Transverse colon (tissue), 4 donors: ENCODE measurements at regions not wholly inside any gene's neighbourhood (a gene's known extent, or its start where the extent isn't known, plus 50 kb on each side); places are given as distances from the start of the nearest gene placed in this dataset.

Experiments used
- DNase-seq: peaks from one replicate; pipeline ENCODE4 v3.0.0-alpha.2; 2019
- H3K27ac ChIP-seq, 4 donors: fragments of 200-600 bp; sonication (generic); 2 replicates each; pipeline ENCODE4 v1.5.1; 2016 to 2018; ENCODE audit warnings: inconsistent platforms in 4 of 4
- H3K27me3 ChIP-seq: fragments of 200-600 bp; sonication (generic); 2 replicates; pipeline ENCODE4 v1.5.1; 2017; ENCODE audit warnings: inconsistent platforms
- H3K36me3 ChIP-seq, 4 donors: fragments of 200-600 bp; sonication (generic); 2 replicates each; pipeline ENCODE4 v1.5.1; 2017 to 2019; ENCODE audit warnings: inconsistent platforms in 4 of 4
- H3K4me1 ChIP-seq, 4 donors: fragments of 200-600 bp; sonication (generic); 2 replicates each; pipeline ENCODE4 v1.5.1; 2017 to 2020; ENCODE audit warnings: inconsistent platforms in 4 of 4
- H3K4me3 ChIP-seq, 4 donors: fragments of 200-600 bp; sonication (generic); 1 replicate in 1 of 4; 2 replicates in 3 of 4; pipeline versions ENCODE4 v1.5.1 to v1.6.1; 2017 to 2019; ENCODE audit warnings: inconsistent platforms in 4 of 4
- H3K9me3 ChIP-seq, 2 donors: fragments of 200-600 bp; sonication (generic); 2 replicates each; pipeline ENCODE4 v1.5.1; 2017 to 2019; ENCODE audit warnings: inconsistent platforms in 2 of 2
- EP300 ChIP-seq: sonication (generic); formaldehyde crosslinking; IDR thresholded peaks from one replicate; pipeline ENCODE4 v1.6.1; 2017; ENCODE audit warnings: antibody characterized with exemption, low read depth
- POLR2A ChIP-seq: fragments of 450-650 bp; IDR thresholded peaks from one replicate; pipeline ENCODE4 v1.6.1; 2016; ENCODE audit warnings: antibody characterized with exemption, mild to moderate bottlenecking, moderate library complexity
- POLR2AphosphoS5 ChIP-seq, 3 donors: sonication (generic); formaldehyde crosslinking; IDR thresholded peaks; one replicate each; pipeline ENCODE4 v1.6.1; 2016; ENCODE audit warnings: antibody characterized with exemption in 3 of 3
- WGBS, 2 donors: methylation state at CpG; one replicate each; pipeline ENCODE4 v1.1.5; 2018; ENCODE audit warnings: low coverage in 1 of 2; 5-methylcytosine and 5-hydroxymethylcytosine counted together
- in situ Hi-C, 4 donors: fragments of 200-750 bp; cut with MboI; loops; one replicate each; pipeline versions ENCODE4 v1.15.0 to v1.15.1; 2017; ENCODE audit warnings: low sequenced_read_pairs in 3 of 4, low pct_ligation_motif_present in 1 of 4, low pct_unique_long_range_greater_than_20kb in 1 of 4
- intact Hi-C: fragments of 100-400 bp; cut with DNase I; formaldehyde crosslinking; loops from one replicate; pipeline ENCODE4 v1.15.1; 2023; ENCODE audit warnings: low total_unique reads
- TF ChIP-seq, protein P1 (sequence below), 5 experiments: fragments of 200-600 bp in 3 of 5; fragments of 450-650 bp in 2 of 5; sonication (generic) in 3 of 5; IDR thresholded peaks; 1 replicate in 2 of 5; 2 replicates in 3 of 5; pipeline ENCODE4 v1.5.1; 2016 to 2017; ENCODE audit warnings: antibody characterized with exemption in 5 of 5, inconsistent platforms in 3 of 5, mild to moderate bottlenecking in 2 of 5, moderate library complexity in 1 of 5

DNA sequence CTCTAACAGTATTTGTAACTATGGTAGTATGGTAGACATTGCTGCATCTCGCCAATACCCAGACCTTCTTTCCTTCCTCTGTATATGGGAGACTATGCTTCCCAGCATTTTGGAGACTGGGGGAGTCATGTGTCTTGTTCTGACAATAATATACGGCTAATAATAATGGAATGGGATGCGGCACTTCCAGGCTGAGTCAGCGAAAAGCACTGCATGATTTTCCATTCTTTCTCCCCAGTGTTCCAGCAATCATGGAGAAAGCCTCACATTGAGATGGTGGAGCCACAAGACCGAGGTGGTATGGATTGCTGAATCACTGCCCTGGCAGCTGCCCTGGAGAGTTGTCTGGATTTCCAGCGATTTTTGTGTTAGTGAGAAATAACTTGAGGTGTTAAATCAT lies 77.1 kb upstream of the FIBIN start:
- Histone ChIP-seq H3K36me3 (no peaks in the 10 kb centered on the region), H3K4me3 (no peak overlapping the region), H3K4me1 (no peaks in the 10 kb centered on the region), H3K27ac (no peak overlapping the region), H3K27me3 (no peaks in the 10 kb centered on the region), H3K9me3 (no peaks in the 10 kb centered on the region)
- WGBS, 2 donors, result 75 to 85% methylated on average over 5 to 6 of the region's 6 CpGs
- in situ Hi-C loops (no loop called here), intact Hi-C loops (no loop called here)
- no peak for DNase-seq
- no peak for TF ChIP-seq POLR2AphosphoS5 (IDR thresholded peaks at IDR 0.05)
- no peak for TF ChIP-seq POLR2A
- TF ChIP-seq, protein P1, sequence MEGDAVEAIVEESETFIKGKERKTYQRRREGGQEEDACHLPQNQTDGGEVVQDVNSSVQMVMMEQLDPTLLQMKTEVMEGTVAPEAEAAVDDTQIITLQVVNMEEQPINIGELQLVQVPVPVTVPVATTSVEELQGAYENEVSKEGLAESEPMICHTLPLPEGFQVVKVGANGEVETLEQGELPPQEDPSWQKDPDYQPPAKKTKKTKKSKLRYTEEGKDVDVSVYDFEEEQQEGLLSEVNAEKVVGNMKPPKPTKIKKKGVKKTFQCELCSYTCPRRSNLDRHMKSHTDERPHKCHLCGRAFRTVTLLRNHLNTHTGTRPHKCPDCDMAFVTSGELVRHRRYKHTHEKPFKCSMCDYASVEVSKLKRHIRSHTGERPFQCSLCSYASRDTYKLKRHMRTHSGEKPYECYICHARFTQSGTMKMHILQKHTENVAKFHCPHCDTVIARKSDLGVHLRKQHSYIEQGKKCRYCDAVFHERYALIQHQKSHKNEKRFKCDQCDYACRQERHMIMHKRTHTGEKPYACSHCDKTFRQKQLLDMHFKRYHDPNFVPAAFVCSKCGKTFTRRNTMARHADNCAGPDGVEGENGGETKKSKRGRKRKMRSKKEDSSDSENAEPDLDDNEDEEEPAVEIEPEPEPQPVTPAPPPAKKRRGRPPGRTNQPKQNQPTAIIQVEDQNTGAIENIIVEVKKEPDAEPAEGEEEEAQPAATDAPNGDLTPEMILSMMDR (IDR thresholded peaks at IDR 0.05), result no peak
- TF ChIP-seq EP300, result no peak

- H3K36me3 ChIP-seq, result no peaks in the 10 kb centered on the region
- TF ChIP-seq, protein P1 (IDR thresholded peaks at IDR 0.05), result no peak
- TF ChIP-seq POLR2AphosphoS5 (IDR thresholded peaks at IDR 0.05), result no peak
- no peak for TF ChIP-seq POLR2A
- no peak for TF ChIP-seq EP300
- no peak overlapping the region for H3K4me3 ChIP-seq
- H3K9me3 ChIP-seq, result no peaks in the 10 kb centered on the region
- no peaks in the 10 kb centered on the region for H3K27me3 ChIP-seq
- peak overlapping the region; percentile 27 to 66 (median 50) for H3K27ac ChIP-seq
- H3K4me1 ChIP-seq, result peaks cover 0 to 9% (median 0%) of the 10 kb centered on the region in 4 donors
- no peak for DNase-seq
- WGBS, 2 donors, result 71 to 76% methylated on average over 3 of the region's 3 CpGs
- intact Hi-C loops, result no loop called here
- in situ Hi-C loops, result no loop called here
Measured at GRCh38 chr11:26928582-26928981, 65.3 kb upstream of the FIBIN start.

DNA sequence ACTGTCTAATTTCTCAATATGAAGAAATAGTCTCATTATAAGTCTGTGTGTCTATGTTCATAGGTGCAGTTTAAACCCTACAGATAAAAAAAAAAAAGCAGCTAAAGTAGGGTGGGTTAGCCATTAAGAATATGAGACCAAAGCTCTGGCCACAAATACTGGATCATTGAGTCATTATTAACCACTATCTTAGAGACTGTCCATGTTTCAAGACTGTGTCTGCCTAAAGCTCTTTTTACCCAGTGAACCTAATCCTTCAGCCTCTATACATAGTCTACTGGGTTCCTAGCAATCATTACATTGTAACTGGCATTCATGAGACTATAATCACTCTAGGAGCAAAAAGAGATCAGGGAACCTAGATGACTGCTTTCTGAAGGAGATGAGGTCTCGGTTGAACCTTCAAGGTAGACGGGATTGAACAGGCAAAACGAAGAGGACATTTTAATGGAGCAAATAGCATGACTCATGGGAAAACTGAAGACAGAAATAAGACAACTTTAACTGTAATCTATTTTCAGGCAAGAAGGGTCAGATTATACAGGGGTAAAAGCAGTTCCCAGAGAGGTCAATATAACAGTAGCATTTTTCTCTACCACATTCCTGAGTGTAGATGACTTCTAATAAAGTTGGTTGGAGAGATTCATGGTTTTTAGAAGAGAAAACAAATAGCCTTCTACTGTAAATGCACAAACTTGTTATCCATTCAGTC lies 64.0 kb upstream of the FIBIN start:
- TF ChIP-seq POLR2A, result no peak
- no peak for TF ChIP-seq EP300
- 77% methylated on average over 3 of the region's 3 CpGs; no CpG with 5 or more reads in 1 of the 2 donors for WGBS, 2 donors
- no peak for DNase-seq
- in situ Hi-C loops, result no loop called here
- peaks cover 0 to 9% (median 0%) of the 10 kb centered on the region in 4 donors for H3K4me1 ChIP-seq
- H3K9me3 ChIP-seq, result no peaks in the 10 kb centered on the region
- H3K36me3 ChIP-seq, result no peaks in the 10 kb centered on the region
- H3K4me3 ChIP-seq, result no peak overlapping the region
- H3K27me3 ChIP-seq, result no peaks in the 10 kb centered on the region
- peak overlapping the region in 3 of 4 donors; percentile 7 to 25 (median 10) for H3K27ac ChIP-seq
- intact Hi-C loops, result no loop called here

DNA sequence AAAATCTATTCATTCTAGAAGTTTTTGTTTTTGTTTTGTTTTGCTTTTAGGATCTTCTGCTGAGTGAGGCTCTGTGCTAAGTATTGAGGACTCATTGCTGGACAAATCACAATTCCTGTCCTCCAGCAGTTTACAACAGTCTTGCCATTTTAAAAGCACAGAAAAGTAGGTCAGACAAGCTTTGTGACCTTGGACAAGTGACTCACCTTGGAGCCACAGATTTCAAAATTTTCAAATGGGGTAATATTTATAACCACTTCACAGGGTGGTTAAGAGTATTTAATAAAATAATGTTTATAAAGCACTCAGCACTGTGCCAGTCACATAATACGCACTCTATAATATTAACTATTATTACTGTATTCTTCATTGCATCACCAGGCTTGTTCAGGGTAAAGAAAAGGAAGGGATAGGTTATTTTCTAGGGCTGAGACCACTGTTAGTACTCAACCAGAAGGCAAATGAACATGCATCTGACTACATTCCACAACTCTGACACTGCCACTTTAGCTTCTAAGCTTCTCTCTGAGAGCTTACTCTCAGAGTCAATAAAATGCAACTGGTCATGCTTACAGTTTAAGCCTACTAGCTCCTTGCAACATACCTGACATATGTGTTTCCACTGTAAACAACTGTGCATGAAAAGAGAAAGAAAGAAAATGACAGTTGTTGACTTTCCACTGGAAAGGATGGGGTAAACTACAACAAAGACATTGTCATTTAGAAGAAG lies 63.2 kb upstream of the FIBIN start:
- intact Hi-C loops, result no loop called here

More for the DNA sequence above, 63.2 kb upstream of the FIBIN start:
- DNase-seq, result no peak
- TF ChIP-seq EP300 (no peak), POLR2A (no peak), POLR2AphosphoS5 (IDR thresholded peaks at IDR 0.05) (no peak)
- TF ChIP-seq, protein P1 (IDR thresholded peaks at IDR 0.05), result no peak
- Histone ChIP-seq H3K4me1 (peaks cover 0 to 9% (median 0%) of the 10 kb centered on the region in 4 donors), H3K36me3 (no peaks in the 10 kb centered on the region), H3K27me3 (no peaks in the 10 kb centered on the region), H3K4me3 (no peak overlapping the region), H3K27ac (peak overlapping the region; percentile 7 to 25 (median 14)), H3K9me3 (no peaks in the 10 kb centered on the region)
- in situ Hi-C loops, result no loop called here
- 65 to 100% methylated on average over 1 of the region's 1 CpG for WGBS, 2 donors
